HG03025 (cell line): ENCODE measurements at regions not wholly inside any gene's neighbourhood (a gene's known extent, or its start where the extent isn't known, plus 50 kb on each side); places are given as distances from the start of the nearest gene placed in this dataset.

Experiments used
- ATAC-seq: cut with Tn5 transposase; IDR thresholded peaks from one replicate; pipeline ENCODE4 v1.9.1; 2021; ENCODE audit warnings: mild to moderate bottlenecking, moderate library complexity; ENCODE audit not compliant: unreplicated experiment, low FRiP score

GRCh38 chr4:16969696-16970135 lies 71.3 kb upstream of the LDB2 start:
- ATAC-seq: no peak

GRCh38 chr4:16967722-16968121 lies 69.3 kb upstream of the LDB2 start:
- ATAC-seq: no peak

DNA sequence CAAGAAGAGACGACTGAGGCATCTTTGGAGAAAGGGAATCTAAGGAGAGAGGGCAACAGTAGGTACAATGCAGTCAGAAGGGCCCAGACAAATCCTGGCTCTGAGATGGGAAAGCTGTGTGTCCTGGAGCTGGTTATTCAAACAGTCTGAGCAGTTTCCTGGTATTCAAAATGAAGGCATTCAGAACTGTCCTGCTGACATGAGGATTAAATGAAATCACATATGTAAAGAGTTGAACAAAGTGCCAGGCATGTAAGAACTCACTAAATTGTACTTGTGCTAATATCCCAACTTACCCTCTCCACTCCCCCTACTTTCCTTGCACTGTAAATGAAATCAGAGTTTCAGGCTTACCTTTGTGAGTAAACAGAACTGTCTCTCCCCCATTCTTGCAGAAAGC lies 60.9 kb upstream of the LDB2 start:
- ATAC-seq: no peak

DNA sequence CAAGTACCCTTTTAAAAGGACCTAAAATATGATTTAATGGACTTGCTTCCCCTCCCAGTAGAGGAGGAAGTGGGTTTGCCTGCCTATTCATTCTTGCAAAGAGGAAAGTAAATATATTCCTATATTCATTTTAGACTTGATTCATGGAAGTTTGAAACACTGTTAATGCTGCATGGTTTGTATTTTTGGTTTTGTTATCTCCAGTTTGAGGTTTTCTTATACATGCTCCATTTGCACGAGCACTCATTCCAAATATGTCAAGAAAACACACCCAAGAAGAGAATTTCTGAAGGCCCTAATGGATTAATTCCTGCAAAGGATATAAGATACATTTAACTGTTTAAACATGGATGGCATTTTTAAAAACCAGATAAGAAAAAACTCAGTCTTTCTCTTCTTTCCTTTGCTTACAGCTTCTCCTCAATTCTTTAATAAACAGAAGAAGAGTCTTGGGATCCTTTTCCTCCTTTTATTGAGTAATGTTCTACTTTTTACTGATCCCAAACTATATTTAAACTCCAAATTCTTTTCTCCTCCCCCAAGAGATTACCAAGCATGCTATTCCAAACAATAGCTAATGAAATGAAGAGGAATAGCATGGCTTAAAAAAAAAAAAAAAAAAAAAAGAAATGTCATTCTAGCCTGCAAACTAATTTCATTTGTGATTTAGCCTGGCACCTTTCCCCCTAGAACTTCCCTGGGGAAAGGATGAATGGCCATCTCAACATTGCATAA lies 54.6 kb upstream of the LDB2 start:
- ATAC-seq: no peak

- no peak for ATAC-seq
Observed at GRCh38 chr4:16952462-16952871, 54.0 kb upstream of the LDB2 start.
